ENCODE measurements at regions not wholly inside any gene's neighbourhood (a gene's known extent, or its start where the extent isn't known, plus 50 kb on each side); places are given as distances from the start of the nearest gene placed in this dataset.

GRCh38 chr5:136905571-136905970 is 540.2 kb upstream of the TRPC7 start:
- H3K27ac ChIP-seq: no peak overlapping the region
- in situ Hi-C loops (cut with MboI; ENCODE audit: low sequenced_read_pairs in 4 of 4): no loop called here
- ATAC-seq: no peak
- TF ChIP-seq CTCF (IDR thresholded peaks at IDR 0.05 in 4 of 5, conservative IDR thresholded peaks at IDR 0.05 in 1 of 5): no peak
- TF ChIP-seq POLR2A (IDR thresholded peaks at IDR 0.05): no peak
- H3K27me3 ChIP-seq: no peaks in the 10 kb centered on the region
- no peaks in the 10 kb centered on the region for H3K4me1 ChIP-seq
- intact Hi-C loops (cut with DNase I; ENCODE audit: low total_unique reads): no loop called here
- no peak overlapping the region for H3K4me3 ChIP-seq
- no peaks in the 10 kb centered on the region for H3K36me3 ChIP-seq
- H3K9me3 ChIP-seq: no peaks in the 10 kb centered on the region
- no peak for DNase-seq

- in situ Hi-C loops (cut with MboI; ENCODE audit: low sequenced_read_pairs in 4 of 4): no loop called here
- Histone ChIP-seq H3K9me3 (no peaks in the 10 kb centered on the region), H3K4me3 (no peak overlapping the region), H3K36me3 (no peaks in the 10 kb centered on the region), H3K27me3 (no peaks in the 10 kb centered on the region), H3K4me1 (no peaks in the 10 kb centered on the region), H3K27ac (no peak overlapping the region)
- intact Hi-C loops (cut with DNase I; ENCODE audit: low total_unique reads): no loop called here
- no peak for DNase-seq
- no peak for ATAC-seq
- no peak for TF ChIP-seq CTCF (IDR thresholded peaks at IDR 0.05 in 4 of 5, conservative IDR thresholded peaks at IDR 0.05 in 1 of 5)
- TF ChIP-seq POLR2A (IDR thresholded peaks at IDR 0.05): no peak
These were observed 528.7 kb upstream of the TRPC7 start for GRCh38 chr5:136894070-136894469.

- no peak for ATAC-seq
- H3K4me1 ChIP-seq: no peaks in the 10 kb centered on the region
- no peak for DNase-seq
- no peak for TF ChIP-seq POLR2A (IDR thresholded peaks at IDR 0.05)
- no peak for TF ChIP-seq CTCF (IDR thresholded peaks at IDR 0.05 in 4 of 5, conservative IDR thresholded peaks at IDR 0.05 in 1 of 5)
- H3K9me3 ChIP-seq: no peaks in the 10 kb centered on the region
- in situ Hi-C loops (cut with MboI; ENCODE audit: low sequenced_read_pairs in 4 of 4): no loop called here
- no peaks in the 10 kb centered on the region for H3K36me3 ChIP-seq
- H3K27ac ChIP-seq: no peak overlapping the region
- H3K27me3 ChIP-seq: no peaks in the 10 kb centered on the region
- no peak overlapping the region for H3K4me3 ChIP-seq
- intact Hi-C loops (cut with DNase I; ENCODE audit: low total_unique reads): no loop called here
These were observed 526.7 kb upstream of the TRPC7 start for GRCh38 chr5:136892000-136892399.

- intact Hi-C loops (cut with DNase I; ENCODE audit: low total_unique reads): no loop called here
These were observed 526.0 kb upstream of the TRPC7 start for GRCh38 chr5:136891175-136891972.

More at GRCh38 chr5:136891175-136891972, 526.0 kb upstream of the TRPC7 start:
- Histone ChIP-seq H3K4me3 (no peak overlapping the region), H3K27ac (no peak overlapping the region), H3K9me3 (no peaks in the 10 kb centered on the region), H3K27me3 (no peaks in the 10 kb centered on the region), H3K36me3 (no peaks in the 10 kb centered on the region), H3K4me1 (no peaks in the 10 kb centered on the region)
- ATAC-seq (no peak), DNase-seq (no peak)
- in situ Hi-C loops (cut with MboI; ENCODE audit: low sequenced_read_pairs in 4 of 4): no loop called here
- no peak for TF ChIP-seq POLR2A (IDR thresholded peaks at IDR 0.05)
- TF ChIP-seq CTCF (IDR thresholded peaks at IDR 0.05 in 4 of 5, conservative IDR thresholded peaks at IDR 0.05 in 1 of 5): no peak
